Activated CD8-positive, alpha-beta memory T cell treated with anti-CD3 and anti-CD28 coated beads for 24 hours (primary cell): ENCODE measurements at regions not wholly inside any gene's neighbourhood (a gene's known extent, or its start where the extent isn't known, plus 50 kb on each side); places are given as distances from the start of the nearest gene placed in this dataset.

ENCODE experiments used
- DNase-seq: peaks from one replicate; pipeline ENCODE4 v3.0.0-alpha.2; 2020

DNA sequence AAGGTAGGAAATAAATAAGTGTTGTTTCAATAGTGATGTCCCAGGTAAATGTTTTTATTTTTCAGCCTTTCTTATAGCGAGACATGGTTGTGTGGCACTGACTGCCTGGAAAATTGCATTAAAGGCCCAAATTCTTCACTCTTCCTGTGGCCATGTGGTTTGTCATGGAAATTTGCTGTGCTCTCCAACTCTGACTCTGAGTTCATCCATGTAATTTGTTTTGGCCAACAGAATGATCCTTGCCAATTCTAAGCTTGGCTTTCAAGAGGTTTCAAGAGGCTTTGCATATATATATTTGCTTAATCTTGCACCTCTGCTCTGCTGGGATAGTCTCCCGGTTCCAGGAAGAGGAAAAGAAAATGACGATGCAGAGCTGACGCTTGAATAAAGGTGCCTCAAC, 107.5 kb upstream of the ARHGEF26 start:
- DNase-seq = no peak

GRCh38 chr3:154015307-154015706, 105.9 kb upstream of the ARHGEF26 start:
- DNase-seq = no peak

- DNase-seq = peak; percentile 59
Observed at GRCh38 chr3:154018100-154018696, 103.0 kb upstream of the ARHGEF26 start.

DNA sequence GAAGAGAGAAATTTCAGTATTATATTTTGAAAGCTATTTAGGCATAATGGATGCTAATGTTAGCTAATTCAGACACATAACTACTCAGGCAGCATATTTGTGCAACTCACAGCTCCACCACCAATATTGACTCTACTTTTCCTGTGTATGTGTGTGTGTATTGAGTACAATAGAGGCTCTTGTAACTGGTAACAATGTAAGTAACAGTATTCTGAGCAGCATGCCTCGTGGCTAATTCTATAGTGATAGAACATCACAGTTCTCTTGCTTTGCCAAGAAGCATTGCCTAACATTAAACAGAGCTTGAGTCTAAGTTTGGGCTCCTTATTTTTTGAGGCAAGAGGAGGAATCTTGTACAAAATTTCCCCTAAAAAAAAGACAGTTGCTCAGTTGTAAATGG, 98.6 kb upstream of the ARHGEF26 start:
- DNase-seq = no peak

DNA sequence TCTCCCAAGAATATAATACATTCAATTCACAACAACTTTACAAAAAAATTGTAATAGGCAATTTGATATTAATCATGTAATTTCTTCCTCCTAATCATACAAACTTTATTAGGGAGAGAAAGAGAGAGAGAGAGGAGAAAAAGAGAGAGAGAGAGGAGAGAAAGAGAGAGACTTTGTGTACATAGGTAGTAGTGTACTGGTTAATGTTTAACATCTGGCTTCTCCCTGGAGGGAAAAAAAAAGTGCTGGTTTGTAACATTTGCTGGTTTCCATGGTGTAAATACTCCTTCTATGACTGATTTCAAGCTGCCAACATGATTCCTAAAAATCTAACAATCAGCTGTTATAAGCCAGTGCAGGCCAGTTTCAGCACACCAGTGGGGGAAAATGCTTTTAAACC, 98.0 kb upstream of the ARHGEF26 start:
- no peak for DNase-seq

- no peak for DNase-seq
Observed at GRCh38 chr3:154025007-154025406, 96.2 kb upstream of the ARHGEF26 start.

DNA sequence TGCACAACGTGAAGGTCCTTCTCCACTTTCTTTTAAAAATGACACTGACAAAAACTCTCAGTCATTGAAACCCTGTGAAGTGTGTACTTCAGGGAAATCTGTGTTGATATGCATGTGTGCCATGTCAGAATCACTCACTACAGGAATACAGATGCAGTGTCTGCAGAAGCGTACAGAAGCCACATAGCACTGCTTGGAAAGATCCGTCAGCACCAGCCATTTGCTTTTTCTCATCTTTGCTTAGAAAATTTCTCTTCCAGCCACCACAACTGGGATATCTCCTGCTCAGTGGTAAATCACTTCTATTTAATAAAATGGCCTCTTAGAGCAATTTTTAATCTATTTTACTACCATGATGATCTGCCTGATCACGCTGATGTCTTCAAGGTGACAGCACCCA, 91.3 kb upstream of the ARHGEF26 start:
- no peak for DNase-seq

GRCh38 chr3:154034797-154035330, 86.3 kb upstream of the ARHGEF26 start:
- no peak for DNase-seq

GRCh38 chr3:154040283-154040682, 80.9 kb upstream of the ARHGEF26 start:
- DNase-seq = no peak

GRCh38 chr3:154044671-154045070, 76.5 kb upstream of the ARHGEF26 start:
- DNase-seq = no peak

DNA sequence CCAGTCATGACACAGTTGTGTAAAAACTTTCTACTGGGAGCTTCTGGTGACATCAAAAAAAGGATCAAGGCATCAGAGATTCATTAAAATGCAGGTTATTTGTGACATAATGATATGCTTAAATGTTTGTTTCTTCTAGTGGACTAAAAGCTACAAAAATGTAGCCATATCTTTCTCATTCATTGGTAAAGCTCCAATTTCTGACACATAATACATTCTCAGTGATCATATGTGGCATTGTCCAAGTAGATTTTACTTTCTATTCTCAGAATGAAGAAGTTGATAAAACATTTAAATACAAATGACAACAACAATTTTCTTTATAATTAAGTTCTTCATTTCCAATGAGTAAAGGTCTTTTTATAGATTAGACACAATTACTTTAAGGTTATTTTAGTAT, 71.0 kb upstream of the ARHGEF26 start:
- no peak for DNase-seq

GRCh38 chr3:154050766-154051165, 70.4 kb upstream of the ARHGEF26 start:
- no peak for DNase-seq

DNA sequence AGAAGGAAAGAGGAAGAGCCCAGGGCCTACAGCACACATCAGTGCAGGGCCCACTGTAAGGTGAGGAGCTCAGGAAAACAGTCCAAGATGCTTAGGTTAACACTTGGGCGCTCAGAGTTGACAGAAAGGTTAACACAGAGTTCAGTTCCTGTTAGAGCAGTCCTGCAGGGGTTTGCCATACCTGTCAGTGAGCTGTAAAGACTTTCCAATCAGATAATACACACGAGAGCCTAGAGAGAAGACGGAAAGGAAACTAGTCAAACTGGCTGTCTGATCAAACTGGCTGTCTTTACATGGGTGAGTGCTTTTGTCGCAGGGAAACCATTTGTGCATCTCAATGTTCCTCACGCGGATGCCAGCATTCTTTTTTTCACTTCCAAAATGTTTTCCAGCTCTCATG, 61.4 kb upstream of the ARHGEF26 start:
- no peak for DNase-seq

DNA sequence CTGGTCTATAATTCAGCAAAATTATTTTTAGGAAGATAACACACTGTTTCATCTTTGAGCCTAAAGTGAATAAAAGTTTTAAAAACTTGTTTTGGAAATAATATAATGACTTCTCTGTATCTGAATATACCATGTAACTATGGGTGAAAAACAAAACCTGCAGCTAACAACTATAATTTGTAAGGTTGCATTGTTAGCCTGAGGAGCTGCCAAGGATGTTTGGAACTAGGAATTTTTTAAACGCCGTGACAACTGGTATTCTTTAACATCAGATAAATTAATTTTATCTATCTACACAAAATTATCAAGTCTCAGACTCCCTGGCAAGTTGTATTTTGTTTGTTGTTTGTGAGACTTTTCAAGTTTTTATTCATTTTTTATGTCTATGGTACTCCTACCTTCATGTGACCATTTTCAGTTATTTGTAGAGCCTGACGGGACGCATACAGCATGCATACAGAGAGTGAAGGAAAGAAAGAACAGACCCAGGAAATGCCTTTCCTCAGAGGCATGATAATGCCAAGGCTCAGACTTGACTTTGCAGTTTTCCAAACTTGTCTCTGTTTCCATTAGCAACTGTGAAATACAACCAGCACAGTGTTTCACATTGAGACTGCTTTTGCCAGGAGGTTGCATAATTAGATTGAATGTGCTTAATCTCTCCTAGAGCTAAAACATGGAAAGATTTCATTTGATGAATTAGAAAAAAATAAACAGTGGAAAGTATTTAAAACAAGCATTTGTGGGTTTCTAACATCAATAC, 60.8 kb upstream of the ARHGEF26 start:
- no peak for DNase-seq

DNA sequence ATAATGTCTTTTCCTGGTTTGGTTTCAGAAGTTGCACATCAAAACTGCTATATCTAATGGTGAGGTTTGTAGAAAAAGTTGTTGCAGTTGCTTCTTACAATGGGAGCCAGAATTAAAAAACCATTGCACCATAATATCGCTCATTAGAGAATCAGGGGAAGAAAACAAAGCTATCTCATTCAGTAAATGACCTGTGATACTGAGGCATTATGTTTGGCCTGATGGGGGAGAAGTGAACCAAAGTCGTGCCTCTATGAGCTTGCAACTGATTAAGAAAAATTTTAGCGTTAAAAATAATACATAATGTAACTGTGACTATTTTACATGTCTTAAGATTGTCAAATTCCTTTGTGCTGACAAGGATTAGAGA, 60.2 kb upstream of the ARHGEF26 start:
- no peak for DNase-seq

DNA sequence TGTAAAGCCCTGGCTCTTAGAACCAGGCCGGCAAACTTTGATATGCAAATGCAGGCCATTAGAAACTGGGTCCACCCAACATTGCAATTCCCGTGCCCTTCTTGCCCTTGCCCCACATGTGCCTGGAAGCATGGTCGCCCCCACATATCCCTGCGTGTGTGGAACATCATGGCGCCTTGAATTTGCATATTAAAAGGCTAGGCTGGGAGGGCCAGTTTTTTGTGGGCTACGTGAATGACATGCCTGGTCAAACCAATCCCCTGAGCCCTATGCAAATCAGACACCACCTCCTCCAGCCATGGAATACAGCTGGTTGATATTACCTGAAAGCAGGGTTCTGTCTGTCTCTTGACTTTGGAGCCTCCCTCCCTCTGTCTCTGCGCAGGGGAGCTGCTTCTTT, 58.7 kb upstream of the ARHGEF26 start:
- DNase-seq = no peak

GRCh38 chr3:154071146-154071545, 50.0 kb upstream of the ARHGEF26 start:
- DNase-seq = no peak
